ENCODE measurements at regions not wholly inside any gene's neighbourhood (a gene's known extent, or its start where the extent isn't known, plus 50 kb on each side); places are given as distances from the start of the nearest gene placed in this dataset.

DNA sequence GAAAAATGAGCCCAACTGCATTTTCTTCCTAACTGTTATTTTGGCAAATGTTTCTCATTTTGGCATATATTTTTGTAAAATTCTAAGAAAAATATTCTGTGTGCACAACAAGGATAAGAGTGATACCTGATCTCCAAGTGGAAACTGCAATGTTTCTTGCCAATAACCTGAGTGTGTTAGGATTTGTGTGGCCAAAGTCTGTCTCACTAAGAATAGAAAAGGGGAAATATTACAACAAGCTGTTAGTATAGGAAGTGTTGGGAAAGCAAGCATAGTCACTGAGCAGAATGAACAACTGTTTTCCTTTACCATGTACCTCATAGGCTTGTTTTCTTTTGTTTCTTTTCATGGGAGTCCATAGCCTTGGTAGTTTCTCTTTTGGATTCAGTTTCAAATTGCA lies 624.2 kb downstream of the MTRR start:
- TF ChIP-seq, protein P1, sequence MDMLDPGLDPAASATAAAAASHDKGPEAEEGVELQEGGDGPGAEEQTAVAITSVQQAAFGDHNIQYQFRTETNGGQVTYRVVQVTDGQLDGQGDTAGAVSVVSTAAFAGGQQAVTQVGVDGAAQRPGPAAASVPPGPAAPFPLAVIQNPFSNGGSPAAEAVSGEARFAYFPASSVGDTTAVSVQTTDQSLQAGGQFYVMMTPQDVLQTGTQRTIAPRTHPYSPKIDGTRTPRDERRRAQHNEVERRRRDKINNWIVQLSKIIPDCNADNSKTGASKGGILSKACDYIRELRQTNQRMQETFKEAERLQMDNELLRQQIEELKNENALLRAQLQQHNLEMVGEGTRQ (IDR thresholded peaks at IDR 0.05; ENCODE audit: borderline replicate concordance, low read depth, low read length): no peak
- TF ChIP-seq, protein P2, sequence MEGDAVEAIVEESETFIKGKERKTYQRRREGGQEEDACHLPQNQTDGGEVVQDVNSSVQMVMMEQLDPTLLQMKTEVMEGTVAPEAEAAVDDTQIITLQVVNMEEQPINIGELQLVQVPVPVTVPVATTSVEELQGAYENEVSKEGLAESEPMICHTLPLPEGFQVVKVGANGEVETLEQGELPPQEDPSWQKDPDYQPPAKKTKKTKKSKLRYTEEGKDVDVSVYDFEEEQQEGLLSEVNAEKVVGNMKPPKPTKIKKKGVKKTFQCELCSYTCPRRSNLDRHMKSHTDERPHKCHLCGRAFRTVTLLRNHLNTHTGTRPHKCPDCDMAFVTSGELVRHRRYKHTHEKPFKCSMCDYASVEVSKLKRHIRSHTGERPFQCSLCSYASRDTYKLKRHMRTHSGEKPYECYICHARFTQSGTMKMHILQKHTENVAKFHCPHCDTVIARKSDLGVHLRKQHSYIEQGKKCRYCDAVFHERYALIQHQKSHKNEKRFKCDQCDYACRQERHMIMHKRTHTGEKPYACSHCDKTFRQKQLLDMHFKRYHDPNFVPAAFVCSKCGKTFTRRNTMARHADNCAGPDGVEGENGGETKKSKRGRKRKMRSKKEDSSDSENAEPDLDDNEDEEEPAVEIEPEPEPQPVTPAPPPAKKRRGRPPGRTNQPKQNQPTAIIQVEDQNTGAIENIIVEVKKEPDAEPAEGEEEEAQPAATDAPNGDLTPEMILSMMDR (IDR thresholded peaks at IDR 0.05): no peak
- no peak for TF ChIP-seq CHD2 (IDR thresholded peaks at IDR 0.05; ENCODE audit: low read length, partially characterized antibody)
- TF ChIP-seq POLR2AphosphoS5 (IDR thresholded peaks at IDR 0.05; ENCODE audit: low read depth, low read length): no peak
- TF ChIP-seq YY1 (IDR thresholded peaks at IDR 0.05; ENCODE audit: low read depth): no peak
- no peak for TF ChIP-seq RAD21 (IDR thresholded peaks at IDR 0.05; ENCODE audit: low read length)
- TF ChIP-seq RXRA (IDR thresholded peaks at IDR 0.05; ENCODE audit: borderline replicate concordance, low read depth): no peak

Data from SK-N-SH (cell line).